ENCODE measurements at regions not wholly inside any gene's neighbourhood (a gene's known extent, or its start where the extent isn't known, plus 50 kb on each side); places are given as distances from the start of the nearest gene placed in this dataset.

- DNase-seq (ENCODE audit: low spot score in 2 of 2), result no peak
- no peak for TF ChIP-seq POLR2A (IDR thresholded peaks at IDR 0.05)
- no peak for TF ChIP-seq CTCF (IDR thresholded peaks at IDR 0.05)
- H3K4me3 ChIP-seq (ENCODE audit: low read depth, poor library complexity, severe bottlenecking), result no peak overlapping the region
- WGBS, 2 donors, result 81 to 83% methylated on average over 14 of the region's 14 CpGs
- intact Hi-C loops (cut with DNase I; ENCODE audit: low total_unique reads), result no loop called here
Measured at GRCh38 chr20:24303393-24304170, 165.8 kb upstream of the SYNDIG1 start.

- no peak overlapping the region for H3K4me3 ChIP-seq (ENCODE audit: low read depth, poor library complexity, severe bottlenecking)
- DNase-seq (ENCODE audit: low spot score in 2 of 2), result no peak
- 78 to 79% methylated on average over 3 of the region's 3 CpGs for WGBS, 2 donors
- no peak for TF ChIP-seq CTCF (IDR thresholded peaks at IDR 0.05)
- no peak for TF ChIP-seq POLR2A (IDR thresholded peaks at IDR 0.05)
- intact Hi-C loops (cut with DNase I; ENCODE audit: low total_unique reads), result no loop called here
Measured at GRCh38 chr20:24297993-24298392, 171.4 kb upstream of the SYNDIG1 start.

GRCh38 chr20:24296477-24297261, 172.8 kb upstream of the SYNDIG1 start:
- no peak for TF ChIP-seq POLR2A (IDR thresholded peaks at IDR 0.05)
- TF ChIP-seq CTCF (IDR thresholded peaks at IDR 0.05), result no peak
- no peak for DNase-seq (ENCODE audit: low spot score in 2 of 2)
- intact Hi-C loops (cut with DNase I; ENCODE audit: low total_unique reads), result no loop called here
- WGBS, 2 donors, result 59 to 63% methylated on average over 6 of the region's 6 CpGs
- no peak overlapping the region for H3K4me3 ChIP-seq (ENCODE audit: low read depth, poor library complexity, severe bottlenecking)

GRCh38 chr20:24291014-24291413, 178.4 kb upstream of the SYNDIG1 start:
- intact Hi-C loops (cut with DNase I; ENCODE audit: low total_unique reads), result no loop called here
- H3K4me3 ChIP-seq (ENCODE audit: low read depth, poor library complexity, severe bottlenecking), result no peak overlapping the region
- TF ChIP-seq POLR2A (IDR thresholded peaks at IDR 0.05) (no peak), CTCF (IDR thresholded peaks at IDR 0.05) (no peak)
- DNase-seq (ENCODE audit: low spot score in 2 of 2), result no peak
- WGBS, 2 donors, result 89 to 93% methylated on average over 3 of the region's 3 CpGs

GRCh38 chr20:24289737-24290481, 179.5 kb upstream of the SYNDIG1 start:
- WGBS, 2 donors, result 54% methylated on average over 7 of the region's 7 CpGs
- TF ChIP-seq POLR2A (IDR thresholded peaks at IDR 0.05), result no peak
- no peak for TF ChIP-seq CTCF (IDR thresholded peaks at IDR 0.05)
- intact Hi-C loops (cut with DNase I; ENCODE audit: low total_unique reads), result no loop called here
- H3K4me3 ChIP-seq (ENCODE audit: low read depth, poor library complexity, severe bottlenecking), result no peak overlapping the region
- DNase-seq (ENCODE audit: low spot score in 2 of 2), result no peak
